K562 (cell line): ENCODE measurements at regions not wholly inside any gene's neighbourhood (a gene's known extent, or its start where the extent isn't known, plus 50 kb on each side); places are given as distances from the start of the nearest gene placed in this dataset.

Experiments used
- BACH1 ChIP-seq: fragments of 200-800 bp; sonication (Bioruptor generic); IDR thresholded peaks from 2 replicates; pipeline ENCODE4 v1.6.1; 2016; ENCODE audit warnings: missing genetic modification characterization, missing compliant biosample characterization
- CEBPG ChIP-seq, 3 experiments: fragments of 200-800 bp in 1 of 3; sonication (Bioruptor generic) in 1 of 3; sonication (generic) in 1 of 3; formaldehyde crosslinking in 1 of 3; IDR thresholded peaks in 2 of 3; conservative IDR thresholded peaks in 1 of 3; 2 replicates each; pipeline versions ENCODE4 v1.6.1 to v1.8.0; 2016 to 2022; ENCODE audit warnings: missing compliant biosample characterization in 2 of 3, missing genetic modification characterization in 2 of 3, mild to moderate bottlenecking in 1 of 3, missing genetic modification reagents in 1 of 3
- JUN ChIP-seq, 2 experiments: sonication (generic) in 1 of 2; formaldehyde crosslinking in 1 of 2; IDR thresholded peaks; 2 replicates each; pipeline versions ENCODE4 v1.6.1 to v1.8.0; 2012 to 2022; ENCODE audit warnings: borderline replicate concordance in 2 of 2, mild to moderate bottlenecking in 2 of 2, improper control_type of control experiment in 1 of 2, low read depth in 1 of 2, low read length in 1 of 2, missing genetic modification reagents in 1 of 2
- KAT2B ChIP-seq: IDR thresholded peaks from one replicate; pipeline ENCODE4 v1.6.1; 2012; ENCODE audit warnings: low read depth, mild to moderate bottlenecking, control low read depth, inconsistent platforms, low read length, moderate library complexity
- PTRF ChIP-seq: fragments of 450-650 bp; IDR thresholded peaks from 2 replicates; pipeline ENCODE4 v1.6.1; 2016; ENCODE audit warnings: mild to moderate bottlenecking, missing genetic modification characterization, missing compliant biosample characterization
- SMAD2 ChIP-seq: fragments of 150-350 bp; IDR thresholded peaks from 2 replicates; pipeline ENCODE4 v1.6.1; 2014; ENCODE audit warnings: low read depth, mild to moderate bottlenecking, low read length
- TEAD1 ChIP-seq, 2 experiments: fragments of 450-650 bp in 1 of 2; sonication (generic) in 1 of 2; formaldehyde crosslinking; IDR thresholded peaks; 2 replicates each; pipeline versions ENCODE4 v1.4.0 to v1.8.0; 2020 to 2022; ENCODE audit warnings: mild to moderate bottlenecking in 2 of 2, missing genetic modification reagents in 1 of 2
- TRIM24 ChIP-seq, 2 experiments: fragments of 450-650 bp; IDR thresholded peaks; 2 replicates each; pipeline ENCODE4 v1.6.1; 2016
- ZFX ChIP-seq: sonication (generic); formaldehyde crosslinking; IDR thresholded peaks from 2 replicates; pipeline ENCODE4 v1.8.0; 2022; ENCODE audit warnings: mild to moderate bottlenecking, missing genetic modification reagents, moderate library complexity
- ZNF134 ChIP-seq: fragments of 250-450 bp; sonication (Bioruptor Pico); conservative IDR thresholded peaks from 2 replicates; pipeline ENCODE4 v1.4.0; 2020
- ZNF280A ChIP-seq: fragments of 450-650 bp; IDR thresholded peaks from 2 replicates; pipeline ENCODE4 v1.6.1; 2018; ENCODE audit warnings: mild to moderate bottlenecking, low read depth; ENCODE audit not compliant: partially characterized antibody
- ZNF311 ChIP-seq: fragments of 250-450 bp; sonication (Bioruptor Pico); IDR thresholded peaks from 2 replicates; pipeline ENCODE4 v1.4.0; 2020; ENCODE audit warnings: mild to moderate bottlenecking, moderate library complexity
- ZNF324 ChIP-seq: fragments of 250-450 bp; sonication (Bioruptor Pico); IDR thresholded peaks from 2 replicates; pipeline ENCODE4 v1.4.0; 2020; ENCODE audit warnings: mild to moderate bottlenecking
- ZNF584 ChIP-seq: fragments of 200-800 bp; sonication (Bioruptor generic); IDR thresholded peaks from 2 replicates; pipeline ENCODE4 v1.6.1; 2016; ENCODE audit warnings: low read depth, mild to moderate bottlenecking, missing genetic modification characterization, missing compliant biosample characterization
- ZNF609 ChIP-seq: sonication (generic); formaldehyde crosslinking; IDR thresholded peaks from 2 replicates; pipeline ENCODE4 v1.8.1; 2023; ENCODE audit warnings: missing genetic modification reagents, mild to moderate bottlenecking, borderline replicate concordance
- ZNF740 ChIP-seq, 3 experiments: fragments of 200-800 bp in 1 of 3; sonication (Bioruptor generic) in 1 of 3; sonication (generic) in 1 of 3; formaldehyde crosslinking in 1 of 3; IDR thresholded peaks; 2 replicates each; pipeline versions ENCODE4 v1.6.1 to v1.8.0; 2016 to 2022; ENCODE audit warnings: mild to moderate bottlenecking in 2 of 3, missing compliant biosample characterization in 2 of 3, missing genetic modification characterization in 2 of 3, missing genetic modification reagents in 1 of 3
- ZNF75A ChIP-seq: fragments of 450-650 bp; formaldehyde crosslinking; IDR thresholded peaks from 2 replicates; pipeline ENCODE4 v1.4.0; 2020; ENCODE audit warnings: mild to moderate bottlenecking
- ZNF76 ChIP-seq: fragments of 250-450 bp; sonication (Bioruptor Pico); IDR thresholded peaks from 2 replicates; pipeline ENCODE4 v1.4.0; 2020; ENCODE audit warnings: mild to moderate bottlenecking, moderate library complexity, borderline replicate concordance
- ZNF785 ChIP-seq: fragments of 250-450 bp; sonication (Bioruptor Pico); IDR thresholded peaks from 2 replicates; pipeline ENCODE4 v1.4.0; 2020; ENCODE audit warnings: mild to moderate bottlenecking
- TF ChIP-seq, protein P1 (sequence below): fragments of 450-650 bp; formaldehyde crosslinking; IDR thresholded peaks from 2 replicates; pipeline ENCODE4 v1.4.0; 2022; ENCODE audit warnings: mild to moderate bottlenecking, moderate library complexity

DNA sequence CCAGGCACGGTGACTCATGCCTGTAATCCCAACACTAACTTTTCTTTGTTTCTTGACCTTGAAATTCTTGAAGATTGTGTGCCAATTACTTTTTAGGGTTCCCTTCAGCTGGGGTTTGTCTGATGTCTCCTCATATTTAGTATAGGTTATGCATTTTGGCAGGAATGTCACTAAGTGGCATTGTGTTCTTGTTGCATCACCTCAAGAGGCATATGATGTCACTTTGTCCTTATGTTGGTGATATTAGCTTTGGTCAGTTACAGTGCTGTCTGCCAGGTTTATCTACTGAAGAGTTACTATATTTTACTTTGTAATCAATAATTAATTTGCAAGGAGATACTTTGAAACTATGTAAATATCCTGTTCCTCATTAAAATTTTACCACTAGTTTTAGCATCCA is 61.0 kb upstream of the BTG1 start (continued):
- TF ChIP-seq TEAD1 (CRISPR knock-in tag; IDR thresholded peaks at IDR 0.05) (peak in 1 of 2 experiments; percentile 26; a peak in 1 of 4 replicates), PTRF (tag) (no peak), ZNF324 (CRISPR knock-in tag) (no peak), SMAD2 (no peak), KAT2B (no peak), ZNF311 (CRISPR knock-in tag) (no peak), ZNF785 (CRISPR knock-in tag) (no peak), ZNF740 (CRISPR knock-in tag; IDR thresholded peaks at IDR 0.05) (no peak), ZNF740 (tag; IDR thresholded peaks at IDR 0.05) (no peak), ZNF280A (no peak), ZNF584 (CRISPR knock-in tag) (peak; percentile 81; the same call in 1 of the 2 replicates), BACH1 (tag) (0 out of 2 replicates have a peak, but pooled peaks have one; percentile 43), CEBPG (CRISPR knock-in tag; IDR thresholded peaks at IDR 0.05) (peak; percentile 86), CEBPG (tag; conservative IDR thresholded peaks at IDR 0.05 in 1 of 2, IDR thresholded peaks at IDR 0.05 in 1 of 2) (peak; percentile 88 to 97), ZNF76 (CRISPR knock-in tag) (no peak), TRIM24 (IDR thresholded peaks at IDR 0.05) (peak; percentile 82 to 87; a peak in 2 of 4 replicates), ZNF609 (CRISPR knock-in tag) (no peak), ZNF75A (CRISPR knock-in tag) (no peak), ZFX (CRISPR knock-in tag) (no peak), ZNF134 (CRISPR knock-in tag) (no peak), JUN (IDR thresholded peaks at IDR 0.05; ENCODE audit: borderline replicate concordance, low read depth, low read length) (peak; percentile 76), JUN (CRISPR knock-in tag; IDR thresholded peaks at IDR 0.05; ENCODE audit: borderline replicate concordance) (no peak)
- TF ChIP-seq, protein P1, sequence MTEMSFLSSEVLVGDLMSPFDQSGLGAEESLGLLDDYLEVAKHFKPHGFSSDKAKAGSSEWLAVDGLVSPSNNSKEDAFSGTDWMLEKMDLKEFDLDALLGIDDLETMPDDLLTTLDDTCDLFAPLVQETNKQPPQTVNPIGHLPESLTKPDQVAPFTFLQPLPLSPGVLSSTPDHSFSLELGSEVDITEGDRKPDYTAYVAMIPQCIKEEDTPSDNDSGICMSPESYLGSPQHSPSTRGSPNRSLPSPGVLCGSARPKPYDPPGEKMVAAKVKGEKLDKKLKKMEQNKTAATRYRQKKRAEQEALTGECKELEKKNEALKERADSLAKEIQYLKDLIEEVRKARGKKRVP (CRISPR knock-in tag): peak; percentile 74; the same call in 1 of the 2 replicates
